ACC112 (cell line): ENCODE measurements at regions not wholly inside any gene's neighbourhood (a gene's known extent, or its start where the extent isn't known, plus 50 kb on each side); places are given as distances from the start of the nearest gene placed in this dataset.

ENCODE experiments used
- H2AFZ ChIP-seq: fragments of 200-600 bp; sonication (generic); one replicate; pipeline ENCODE4 v1.6.0; 2017; ENCODE audit warnings: antibody characterized with exemption, low read length; ENCODE audit not compliant: unreplicated experiment
- H3K27ac ChIP-seq: fragments of 200-600 bp; sonication (generic); 2 replicates; pipeline ENCODE4 v1.5.1; 2014; ENCODE audit warnings: low read depth, mild to moderate bottlenecking, antibody characterized with exemption, low read length, moderate library complexity
- H3K27me3 ChIP-seq: fragments of 200-600 bp; sonication (generic); 2 replicates; pipeline ENCODE4 v1.6.1; 2014; ENCODE audit warnings: mild to moderate bottlenecking, antibody characterized with exemption, low read length, moderate library complexity, mixed read lengths; ENCODE audit not compliant: insufficient read depth
- H3K36me3 ChIP-seq: fragments of 200-600 bp; sonication (generic); 2 replicates; pipeline ENCODE4 v1.6.1; 2016; ENCODE audit warnings: mild to moderate bottlenecking, antibody characterized with exemption, low read length, moderate library complexity, mixed read lengths; ENCODE audit not compliant: insufficient read depth
- H3K4me1 ChIP-seq: fragments of 200-600 bp; sonication (generic); one replicate; pipeline ENCODE4 v1.6.1; 2016; ENCODE audit warnings: low read length, mixed read lengths; ENCODE audit not compliant: insufficient read depth, unreplicated experiment, control insufficient read depth
- H3K4me3 ChIP-seq: fragments of 200-600 bp; sonication (generic); 2 replicates; pipeline ENCODE4 v1.5.1; 2014; ENCODE audit warnings: mild to moderate bottlenecking, low read depth, low read length
- H3K79me2 ChIP-seq: fragments of 200-600 bp; sonication (generic); one replicate; pipeline ENCODE4 v1.6.0; 2016; ENCODE audit warnings: low read length; ENCODE audit not compliant: control insufficient read depth, unreplicated experiment, insufficient read depth

DNA sequence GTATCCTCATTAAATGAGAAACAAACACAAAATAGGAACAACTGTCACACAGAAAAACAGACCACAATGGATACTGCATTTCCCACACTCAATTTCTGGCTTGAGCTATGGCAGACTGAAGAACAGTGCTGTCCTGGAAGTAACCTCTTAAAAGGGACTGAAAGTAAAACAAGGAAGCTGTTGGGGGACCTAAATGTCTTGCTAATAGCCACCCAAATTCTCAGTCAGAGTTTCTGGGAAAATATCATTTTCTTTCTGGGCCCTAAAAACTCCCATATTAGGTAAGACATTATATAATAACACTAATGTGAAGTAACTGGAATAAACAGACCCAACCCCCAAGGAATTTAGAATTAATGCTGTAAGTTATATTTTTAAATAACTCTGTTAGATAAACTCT lies 80.9 kb upstream of the TFEC start:
- H3K79me2 ChIP-seq = no peaks in the 10 kb centered on the region
- H3K4me3 ChIP-seq = no peak overlapping the region
- H3K4me1 ChIP-seq = no peaks in the 10 kb centered on the region
- H3K27ac ChIP-seq = no peak overlapping the region
- H2AFZ ChIP-seq = no peak overlapping the region
- no peaks in the 10 kb centered on the region for H3K27me3 ChIP-seq
- no peaks in the 10 kb centered on the region for H3K36me3 ChIP-seq

DNA sequence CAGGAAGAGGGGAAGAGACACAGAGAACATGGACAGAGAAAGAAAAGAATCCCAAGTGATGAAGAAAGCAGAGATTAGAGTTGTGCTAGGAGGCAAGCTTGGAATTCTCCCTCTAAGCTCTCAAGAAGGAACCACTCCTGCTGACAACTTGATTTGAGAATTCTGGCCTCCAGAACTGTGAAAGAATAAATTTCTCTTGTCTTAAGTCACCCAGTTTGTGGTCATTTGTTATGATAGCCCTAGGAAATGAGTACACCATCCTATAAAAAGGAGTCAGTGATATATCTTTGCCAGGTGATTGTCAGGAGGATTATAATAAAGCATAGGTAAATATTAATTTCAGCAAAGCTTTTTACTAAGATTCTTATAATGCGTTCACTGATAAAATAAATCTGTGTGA lies 82.7 kb upstream of the TFEC start:
- no peaks in the 10 kb centered on the region for H3K79me2 ChIP-seq
- no peak overlapping the region for H2AFZ ChIP-seq
- no peaks in the 10 kb centered on the region for H3K36me3 ChIP-seq
- no peak overlapping the region for H3K27ac ChIP-seq
- H3K4me3 ChIP-seq = no peak overlapping the region
- H3K4me1 ChIP-seq = no peaks in the 10 kb centered on the region
- H3K27me3 ChIP-seq = no peaks in the 10 kb centered on the region

DNA sequence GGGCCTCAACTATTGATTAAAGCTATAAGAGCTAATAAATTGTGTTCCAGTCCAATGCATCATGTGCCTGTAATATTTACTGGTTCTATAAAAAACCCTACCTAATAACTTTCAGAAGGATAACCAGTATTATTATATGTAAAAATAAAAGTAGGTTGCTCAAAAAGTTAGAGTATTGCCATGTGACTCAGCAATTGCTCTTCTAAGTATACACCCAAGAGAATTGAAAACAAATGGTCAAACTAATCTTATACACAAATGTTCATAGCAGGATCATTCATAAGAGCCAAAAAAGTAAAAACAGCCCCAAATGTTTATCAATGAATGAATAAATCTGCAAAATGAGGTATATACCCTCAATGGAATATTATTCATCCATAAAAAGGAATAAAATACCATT lies 89.5 kb upstream of the TES start:
- no peaks in the 10 kb centered on the region for H3K27me3 ChIP-seq
- H3K4me1 ChIP-seq = peaks cover 6% of the 10 kb centered on the region
- no peaks in the 10 kb centered on the region for H3K79me2 ChIP-seq
- no peaks in the 10 kb centered on the region for H3K36me3 ChIP-seq
- no peak overlapping the region for H3K4me3 ChIP-seq
- no peak overlapping the region for H3K27ac ChIP-seq
- no peak overlapping the region for H2AFZ ChIP-seq

DNA sequence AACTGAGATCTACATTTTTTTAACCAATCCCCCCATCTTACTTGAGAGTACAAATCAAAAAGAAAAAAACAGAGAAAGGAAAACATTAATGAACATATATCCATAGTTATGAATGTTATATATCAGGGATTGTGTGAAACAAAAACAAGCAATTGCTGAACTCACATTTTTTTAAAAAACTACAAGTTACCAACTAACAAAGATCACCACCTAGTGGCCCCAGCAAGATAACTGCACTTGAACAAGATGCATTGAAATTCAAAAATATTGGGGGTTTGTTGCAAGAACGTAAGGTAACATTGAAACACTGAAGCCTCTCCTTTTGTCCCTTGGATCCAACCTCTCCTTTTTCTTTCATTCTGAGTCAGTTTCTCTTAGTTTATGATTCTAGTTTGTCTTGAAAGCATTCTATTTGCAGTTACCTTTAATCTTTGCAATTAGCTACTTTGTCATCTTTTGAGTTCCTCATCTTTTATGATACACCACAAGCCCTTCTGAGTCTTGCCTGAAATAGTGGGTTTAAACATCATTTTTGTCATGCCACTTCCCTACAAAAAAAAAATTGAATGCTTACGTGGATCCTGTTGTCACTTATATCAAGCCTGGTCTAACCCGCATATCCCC lies 87.3 kb upstream of the TES start:
- no peak overlapping the region for H3K4me3 ChIP-seq
- H3K36me3 ChIP-seq = peaks cover 4% of the 10 kb centered on the region; the same call in 1 of the 2 replicates
- H2AFZ ChIP-seq = no peak overlapping the region
- H3K79me2 ChIP-seq = no peaks in the 10 kb centered on the region
- H3K27me3 ChIP-seq = no peaks in the 10 kb centered on the region
- H3K27ac ChIP-seq = no peak overlapping the region
- H3K4me1 ChIP-seq = peaks cover 6% of the 10 kb centered on the region

DNA sequence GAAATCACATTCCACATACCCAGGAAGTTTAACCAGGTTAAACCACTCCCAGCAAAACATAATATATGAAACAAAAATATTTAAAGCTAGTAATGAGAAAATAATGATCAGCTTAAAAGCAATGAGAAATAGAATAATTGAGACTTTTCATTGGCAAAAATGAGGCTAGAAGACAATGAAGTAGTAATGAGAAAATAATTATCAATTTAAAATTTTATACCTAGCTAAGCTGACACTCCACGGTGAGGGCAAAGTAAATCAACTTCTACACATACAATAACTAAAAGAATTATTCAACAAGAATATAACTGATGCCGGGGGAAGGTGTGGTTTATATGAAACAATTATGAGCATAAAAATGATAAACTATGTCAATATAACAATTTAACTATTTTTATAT lies 82.2 kb upstream of the TES start:
- Histone ChIP-seq H3K79me2 (no peaks in the 10 kb centered on the region), H3K27me3 (no peaks in the 10 kb centered on the region), H3K4me3 (no peak overlapping the region), H2AFZ (no peak overlapping the region), H3K36me3 (peaks cover 4% of the 10 kb centered on the region; the same call in 1 of the 2 replicates), H3K27ac (no peak overlapping the region), H3K4me1 (no peaks in the 10 kb centered on the region)

DNA sequence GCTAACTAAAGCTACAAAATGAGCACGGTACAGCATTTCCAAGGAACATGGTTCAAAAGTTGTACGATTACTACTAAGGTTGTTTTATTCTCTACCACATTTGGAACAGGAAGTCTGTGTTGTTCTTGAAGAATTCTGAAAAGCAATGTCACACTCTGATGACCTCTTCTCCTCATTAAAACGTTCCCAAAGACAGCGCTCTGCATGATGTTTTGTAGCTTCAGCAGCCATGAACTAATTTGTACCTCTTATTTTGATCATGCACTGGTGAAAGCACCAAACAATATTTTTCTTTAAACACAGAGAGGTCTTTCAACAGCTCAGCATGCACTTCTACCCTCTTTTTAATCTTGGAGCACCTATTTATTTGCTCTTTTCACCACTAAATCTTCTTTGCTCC lies 75.0 kb upstream of the TES start:
- Histone ChIP-seq H3K27ac (no peak overlapping the region), H3K27me3 (no peaks in the 10 kb centered on the region), H2AFZ (peak overlapping the region; percentile 45), H3K36me3 (no peaks in the 10 kb centered on the region), H3K4me1 (no peaks in the 10 kb centered on the region), H3K4me3 (no peak overlapping the region), H3K79me2 (no peaks in the 10 kb centered on the region)

DNA sequence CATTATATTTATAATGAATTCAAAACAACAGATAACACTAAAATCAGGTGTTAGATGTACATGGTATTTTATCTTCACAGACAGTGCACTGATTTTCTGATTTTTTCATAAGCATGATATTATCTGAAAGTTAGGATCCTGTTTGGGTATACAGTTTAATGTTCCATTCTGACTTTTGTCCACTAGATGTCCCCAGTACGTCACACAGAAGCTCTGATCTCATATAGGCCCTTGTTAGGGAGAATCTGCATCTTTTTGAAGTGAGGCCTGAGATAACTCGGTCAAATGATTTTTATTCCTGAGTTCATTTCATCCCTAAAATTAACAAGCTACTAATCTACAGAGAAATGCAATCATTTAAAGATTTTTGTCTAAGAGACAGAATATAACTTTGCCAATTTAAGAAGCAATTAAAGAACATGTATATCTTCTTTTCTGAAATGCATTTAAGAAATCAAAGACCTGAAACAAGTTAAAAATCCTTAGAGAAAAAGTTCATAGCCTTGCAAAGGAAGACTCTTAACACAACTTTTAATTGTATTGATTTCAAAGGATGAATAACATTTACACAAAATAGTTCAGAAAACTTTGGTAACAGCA lies 72.0 kb upstream of the TES start:
- Histone ChIP-seq H3K4me1 (no peaks in the 10 kb centered on the region), H2AFZ (peak overlapping the region; percentile 7), H3K79me2 (no peaks in the 10 kb centered on the region), H3K27ac (no peak overlapping the region), H3K27me3 (no peaks in the 10 kb centered on the region), H3K36me3 (no peaks in the 10 kb centered on the region), H3K4me3 (no peak overlapping the region)

DNA sequence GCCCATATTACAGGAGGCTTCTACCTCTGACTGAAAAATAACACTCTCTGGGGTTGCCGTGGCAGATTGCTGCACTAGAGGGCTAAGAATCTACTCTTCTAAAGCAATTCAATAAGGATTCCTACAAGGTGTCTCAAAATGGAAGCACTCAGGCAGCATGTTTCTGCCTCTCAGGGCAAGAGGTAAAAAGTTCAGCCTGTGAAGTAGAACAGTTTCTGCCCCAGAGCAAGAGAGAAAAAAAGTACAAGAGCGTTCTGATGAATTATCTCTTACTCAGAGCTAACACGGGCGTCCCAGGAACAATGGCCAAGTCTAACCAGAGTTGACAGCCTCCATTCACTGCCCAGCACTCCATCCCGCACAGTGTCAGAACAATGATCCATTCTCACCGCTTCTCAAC lies 71.3 kb upstream of the TES start:
- Histone ChIP-seq H3K79me2 (no peaks in the 10 kb centered on the region), H3K36me3 (no peaks in the 10 kb centered on the region), H3K4me3 (no peak overlapping the region), H2AFZ (peak overlapping the region; percentile 4), H3K27me3 (no peaks in the 10 kb centered on the region), H3K4me1 (no peaks in the 10 kb centered on the region), H3K27ac (no peak overlapping the region)

DNA sequence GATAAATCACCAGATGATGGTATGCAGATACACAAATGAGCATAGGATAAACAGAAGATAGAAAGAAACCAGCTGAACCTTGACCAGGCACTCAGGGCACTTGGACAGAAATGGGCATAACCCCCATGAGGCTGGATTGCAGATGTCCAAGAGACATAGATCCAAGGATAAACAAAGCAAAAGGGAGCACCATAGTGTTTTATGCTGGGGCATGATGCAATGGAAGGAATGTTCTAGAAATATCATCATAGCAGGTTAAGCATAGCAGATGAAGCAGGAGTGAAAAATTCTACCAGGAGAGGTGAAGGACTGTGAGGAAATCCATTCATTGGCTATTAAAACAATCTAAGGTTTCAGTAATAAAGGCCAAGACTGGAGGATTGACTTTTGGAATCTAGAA lies 70.5 kb upstream of the TES start:
- peak overlapping the region; percentile 29 for H2AFZ ChIP-seq
- no peaks in the 10 kb centered on the region for H3K36me3 ChIP-seq
- H3K79me2 ChIP-seq = no peaks in the 10 kb centered on the region
- H3K27me3 ChIP-seq = no peaks in the 10 kb centered on the region
- H3K4me1 ChIP-seq = no peaks in the 10 kb centered on the region
- H3K4me3 ChIP-seq = no peak overlapping the region
- H3K27ac ChIP-seq = no peak overlapping the region

DNA sequence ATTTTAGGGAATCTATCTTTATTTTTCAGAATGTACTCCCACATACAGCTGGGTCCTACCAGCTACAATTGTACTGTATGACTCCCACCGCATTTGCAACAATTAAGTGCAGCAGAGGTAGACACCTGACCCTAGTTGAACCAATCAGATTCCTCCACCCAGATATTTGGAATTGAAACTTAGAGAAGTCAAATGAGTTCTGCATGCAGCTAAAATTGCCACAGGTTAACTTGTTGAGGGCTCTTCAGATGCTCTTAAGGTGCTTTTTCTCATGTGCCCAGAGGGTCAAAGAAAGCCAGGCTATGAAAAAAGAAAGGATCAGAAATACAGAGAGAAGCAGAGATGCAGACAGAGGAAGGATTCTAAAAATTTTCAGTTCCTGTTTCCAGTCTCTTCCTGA lies 68.0 kb upstream of the TES start:
- Histone ChIP-seq H3K36me3 (no peaks in the 10 kb centered on the region), H3K27me3 (no peaks in the 10 kb centered on the region), H3K27ac (no peak overlapping the region), H3K4me1 (no peaks in the 10 kb centered on the region), H2AFZ (no peak overlapping the region), H3K79me2 (no peaks in the 10 kb centered on the region), H3K4me3 (no peak overlapping the region)

DNA sequence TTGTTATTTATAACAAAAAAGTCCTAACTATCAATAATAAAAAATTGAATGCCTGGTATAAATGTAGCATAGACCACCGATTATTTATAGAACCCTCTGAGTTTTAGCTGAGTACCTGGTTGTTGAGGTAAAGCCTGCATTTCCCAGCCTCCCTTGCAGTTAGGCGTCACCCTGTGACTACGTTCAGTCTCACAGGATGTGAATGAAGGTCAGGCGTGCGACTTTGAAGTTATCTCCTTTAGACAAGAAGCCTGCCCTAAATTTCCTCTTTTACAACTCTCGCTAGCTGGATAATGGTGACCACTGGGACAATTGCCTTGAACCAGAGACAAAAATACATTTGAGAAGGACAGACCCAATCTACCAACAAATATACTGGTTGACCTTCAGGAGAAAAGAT lies 67.5 kb upstream of the TES start:
- H3K27me3 ChIP-seq = no peaks in the 10 kb centered on the region
- H2AFZ ChIP-seq = no peak overlapping the region

More for the DNA sequence above, 67.5 kb upstream of the TES start:
- Histone ChIP-seq H3K4me1 (no peaks in the 10 kb centered on the region), H3K27ac (no peak overlapping the region), H3K4me3 (no peak overlapping the region), H3K36me3 (no peaks in the 10 kb centered on the region), H3K79me2 (no peaks in the 10 kb centered on the region)
